ENCODE measurements at regions not wholly inside any gene's neighbourhood (a gene's known extent, or its start where the extent isn't known, plus 50 kb on each side); places are given as distances from the start of the nearest gene placed in this dataset.

GRCh38 chr9:86829496-86830046 lies 117.7 kb downstream of the GAS1 start:
- DNase-seq: no peak

- no peak for DNase-seq
Observed at GRCh38 chr9:86828631-86829030, 118.7 kb downstream of the GAS1 start.

- DNase-seq: no peak
Observed at GRCh38 chr9:86827893-86828292, 119.4 kb downstream of the GAS1 start.

DNA sequence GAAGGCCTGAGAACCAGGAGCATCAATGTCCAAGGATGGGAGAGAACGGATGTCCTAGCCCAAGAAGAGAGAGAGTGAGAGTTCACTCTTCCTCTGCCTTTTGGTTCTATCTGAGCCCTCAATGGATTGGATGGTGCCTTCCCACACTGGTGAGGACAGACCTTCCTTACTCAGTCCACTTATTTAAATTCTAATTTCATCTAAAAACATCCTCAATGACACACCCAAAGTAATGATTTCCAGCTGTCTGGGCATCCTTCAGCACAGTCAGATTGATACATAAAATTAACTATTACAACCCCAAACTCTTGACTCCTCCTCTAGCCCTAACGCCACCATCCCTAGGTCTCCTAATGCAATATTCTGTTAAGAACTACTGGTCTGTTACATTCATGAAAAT lies 122.0 kb downstream of the GAS1 start:
- no peak for DNase-seq

- DNase-seq: no peak
Observed at GRCh38 chr9:86822006-86822801, 125.1 kb downstream of the GAS1 start.

DNA sequence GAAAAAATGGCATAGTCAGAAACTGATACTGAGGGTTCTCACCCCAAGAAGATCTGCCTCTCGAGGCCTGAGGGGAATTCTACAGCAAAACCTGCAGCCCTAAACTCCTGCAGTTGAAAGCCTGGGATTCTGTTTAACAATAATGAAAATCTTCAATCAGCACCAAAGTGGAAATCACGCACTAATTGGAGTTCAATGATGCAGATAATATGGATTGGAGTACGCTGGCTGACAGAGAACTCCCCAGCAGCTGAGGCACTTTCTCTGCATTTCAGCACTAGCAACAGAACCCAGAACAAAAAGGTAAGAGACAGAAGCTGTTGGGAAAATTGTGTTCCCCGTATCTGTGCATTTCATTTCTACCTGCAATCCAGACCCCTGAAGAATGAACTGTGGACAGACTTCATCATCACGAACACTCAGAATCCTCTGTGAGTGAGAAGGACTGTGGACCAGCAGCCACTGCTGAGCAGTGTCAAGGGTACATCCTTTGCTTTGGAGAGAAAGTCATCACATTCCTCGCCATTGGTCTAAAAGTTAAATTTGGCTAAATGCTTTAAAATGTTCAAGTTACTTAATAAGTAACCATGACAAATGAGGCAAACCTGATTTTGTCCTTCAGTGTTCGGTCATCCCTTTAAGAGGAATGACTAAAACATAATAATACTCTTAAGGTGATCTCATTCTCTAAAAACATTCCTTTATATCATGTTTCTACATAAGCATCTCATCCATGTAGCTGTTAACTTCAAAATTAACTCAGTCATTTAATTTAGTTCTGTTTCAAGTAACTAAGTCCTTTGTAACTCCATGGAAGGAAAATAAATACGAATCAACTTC lies 126.1 kb downstream of the GAS1 start:
- no peak for DNase-seq

- DNase-seq: no peak
Observed at GRCh38 chr9:86819552-86819951, 127.8 kb downstream of the GAS1 start.

DNA sequence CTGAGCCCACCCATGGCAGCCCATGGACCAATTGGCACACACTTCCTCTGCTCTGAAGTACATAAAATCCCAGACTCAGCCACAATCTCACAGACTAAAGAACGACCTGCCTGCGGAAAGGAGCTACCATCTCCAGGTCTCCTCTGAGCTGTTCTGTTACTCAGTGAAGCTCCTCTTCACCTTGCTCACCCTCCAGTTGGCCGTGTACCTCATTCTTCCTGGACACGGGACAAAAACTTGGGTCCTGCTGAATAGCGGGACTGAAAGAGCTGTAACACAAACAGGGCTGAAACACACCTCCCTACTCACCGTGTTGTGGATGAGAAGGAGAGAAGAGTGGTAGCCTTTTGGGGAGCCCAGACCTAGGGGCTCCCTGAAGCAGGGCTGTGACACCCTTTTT lies 128.7 kb downstream of the GAS1 start:
- DNase-seq: no peak

- no peak for DNase-seq
Observed at GRCh38 chr9:86816868-86817267, 130.4 kb downstream of the GAS1 start.

- DNase-seq: no peak
Observed at GRCh38 chr9:86816366-86816765, 130.9 kb downstream of the GAS1 start.

GRCh38 chr9:86812616-86813015 lies 134.7 kb downstream of the GAS1 start:
- no peak for DNase-seq

DNA sequence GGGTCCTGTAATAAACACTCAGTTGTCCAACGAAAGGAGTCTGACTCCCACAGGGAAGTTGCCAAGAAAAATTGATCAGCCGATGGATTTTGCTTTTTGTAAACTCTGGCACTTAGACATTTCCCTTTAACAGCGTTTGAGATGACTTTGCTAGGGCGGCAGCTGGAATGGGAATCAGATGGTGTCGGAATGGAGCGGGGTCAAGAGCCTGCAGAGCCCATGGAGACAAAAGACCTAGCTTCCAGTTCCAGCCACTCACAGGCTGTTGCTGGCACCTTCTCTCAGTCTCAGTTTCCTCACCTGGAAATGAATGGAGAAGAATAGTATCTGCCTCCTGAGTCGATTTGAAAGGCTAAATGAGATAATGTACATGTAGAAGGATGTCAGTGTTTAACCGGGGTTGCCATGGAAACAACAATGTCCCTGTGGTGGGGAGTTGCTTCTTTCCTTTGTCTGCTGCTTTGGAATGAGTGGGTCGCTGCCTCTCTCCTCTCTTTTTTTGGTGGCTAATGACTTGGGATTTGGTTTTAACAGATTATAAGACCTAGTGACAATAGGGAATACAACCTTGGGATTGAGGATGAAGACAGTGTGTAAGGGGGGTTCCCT lies 137.4 kb downstream of the GAS1 start:
- DNase-seq: no peak

DNA sequence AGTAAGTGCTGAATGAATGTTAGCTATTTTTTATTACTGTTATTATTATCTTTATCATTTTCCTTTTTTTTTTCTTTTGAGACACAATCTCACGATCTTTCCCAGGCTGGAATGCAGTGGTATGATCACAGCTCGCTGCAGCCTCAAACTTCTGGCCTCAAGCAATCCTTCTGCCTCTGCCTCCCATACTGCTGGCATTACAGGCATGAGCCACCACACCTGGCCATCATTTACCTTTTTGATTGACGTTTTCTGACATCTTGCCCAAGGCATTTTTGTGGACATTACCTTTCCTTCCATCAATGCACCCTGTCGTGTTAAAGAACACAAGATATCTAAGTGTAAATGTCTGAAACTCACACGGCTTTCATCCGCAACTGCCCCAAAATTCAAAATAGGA lies 138.2 kb downstream of the GAS1 start:
- no peak for DNase-seq

DNA sequence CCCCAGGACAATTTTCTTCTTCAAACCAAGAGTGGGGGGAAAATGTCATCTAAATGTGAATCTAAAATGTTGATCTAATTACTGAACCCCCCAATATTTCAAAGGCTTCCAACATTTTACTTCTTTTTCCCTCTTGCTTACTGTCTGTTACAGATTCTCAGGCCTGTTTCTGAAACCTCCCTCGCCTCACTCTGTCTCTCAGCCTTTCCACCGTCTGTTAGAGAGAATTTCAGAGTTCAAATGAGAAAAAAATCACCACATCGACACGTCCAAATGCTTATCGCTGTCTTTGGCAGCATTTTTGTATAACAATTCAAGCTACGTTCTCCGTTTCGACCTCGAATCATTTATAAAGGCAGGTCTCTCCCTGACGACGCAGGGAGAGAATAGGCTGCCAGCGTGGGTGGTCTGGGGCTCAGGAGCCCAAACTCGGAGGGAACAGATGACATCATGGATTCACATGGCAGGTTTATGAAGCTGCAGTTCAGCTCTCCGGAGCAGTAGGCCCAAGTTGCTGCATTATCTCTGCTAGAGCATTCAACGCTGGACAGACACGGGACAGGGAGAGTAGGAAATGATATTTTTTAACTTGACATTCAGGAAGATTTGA lies 139.8 kb downstream of the GAS1 start:
- DNase-seq: no peak

DNA sequence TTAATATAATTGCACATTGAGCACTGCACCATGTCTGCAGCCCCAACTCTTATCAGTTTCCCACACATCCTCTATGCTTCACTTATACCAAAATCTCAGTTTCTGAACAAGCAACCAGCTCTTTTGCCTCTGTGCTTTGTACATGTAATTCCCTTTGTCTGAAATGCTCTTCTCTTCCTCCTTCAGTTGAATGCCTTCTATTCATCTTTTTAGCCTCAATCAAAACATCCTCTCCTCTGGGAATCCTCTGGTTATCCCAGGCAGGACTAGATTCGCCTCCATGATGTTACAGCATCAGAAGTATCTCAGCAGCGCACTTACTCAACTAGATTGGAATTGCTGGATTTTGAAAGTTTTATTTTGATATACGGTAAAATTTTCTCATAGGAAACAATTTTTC lies 143.3 kb downstream of the GAS1 start:
- no peak for DNase-seq

GRCh38 chr9:86802900-86803673 lies 144.2 kb downstream of the GAS1 start:
- no peak for DNase-seq

- no peak for DNase-seq
Observed at GRCh38 chr9:86801246-86801645, 146.1 kb downstream of the GAS1 start.

GRCh38 chr9:86800681-86801080 lies 146.6 kb downstream of the GAS1 start:
- DNase-seq: no peak

- DNase-seq: no peak
Observed at GRCh38 chr9:86798966-86799365, 148.3 kb downstream of the GAS1 start.

DNA sequence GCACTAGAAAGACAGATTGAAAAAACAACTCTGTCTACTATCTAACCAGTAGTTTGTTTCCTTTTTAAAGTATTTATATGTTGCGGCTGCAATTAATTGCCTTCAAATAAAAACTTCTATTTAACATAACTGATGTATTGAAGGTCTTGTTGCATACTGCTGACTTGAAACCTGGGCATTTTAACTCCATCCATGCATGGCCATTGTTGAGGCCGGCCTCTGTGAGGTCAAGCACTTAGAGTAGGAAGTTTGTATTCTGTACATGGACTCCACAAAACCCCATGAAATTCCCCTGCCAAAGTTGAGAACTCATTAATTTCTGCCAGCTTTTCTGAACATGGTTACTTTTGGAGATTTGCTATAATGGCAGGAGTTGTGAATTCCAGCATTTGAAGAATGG lies 150.6 kb downstream of the GAS1 start:
- DNase-seq: no peak

DNA sequence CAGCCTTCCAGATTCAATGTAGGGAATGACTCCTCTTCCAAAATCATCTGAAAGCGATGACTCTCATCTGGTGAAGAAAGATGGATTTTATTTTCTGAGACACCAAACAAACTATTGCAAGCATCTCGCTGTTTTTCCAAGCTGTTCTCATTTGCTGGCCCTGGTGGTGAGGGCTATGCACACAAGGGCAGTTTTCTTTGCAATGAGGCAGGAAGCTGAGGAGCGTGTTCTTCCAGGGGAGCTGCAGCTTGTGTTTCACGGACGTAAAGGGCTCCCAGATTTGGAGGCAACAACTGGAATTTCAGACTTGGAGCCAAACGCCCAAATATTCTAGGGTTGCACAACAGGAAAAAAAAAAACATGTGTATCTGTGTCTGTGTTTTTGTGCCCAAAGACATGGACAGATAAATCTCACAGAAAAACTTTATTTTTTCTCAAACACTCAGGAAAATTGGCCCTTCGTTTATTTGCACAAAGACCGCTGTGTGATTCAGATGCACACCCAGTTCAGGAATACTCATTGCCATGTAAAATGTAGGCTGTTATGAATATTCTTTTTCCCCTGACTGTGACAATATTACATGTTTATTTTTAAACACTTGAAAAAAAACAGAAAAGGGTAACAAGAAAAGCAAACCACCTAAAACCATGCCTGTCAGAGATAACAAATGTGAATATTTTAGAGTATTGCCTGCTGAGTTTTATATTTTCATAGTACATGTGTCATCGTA lies 151.3 kb downstream of the GAS1 start:
- no peak for DNase-seq

DNA sequence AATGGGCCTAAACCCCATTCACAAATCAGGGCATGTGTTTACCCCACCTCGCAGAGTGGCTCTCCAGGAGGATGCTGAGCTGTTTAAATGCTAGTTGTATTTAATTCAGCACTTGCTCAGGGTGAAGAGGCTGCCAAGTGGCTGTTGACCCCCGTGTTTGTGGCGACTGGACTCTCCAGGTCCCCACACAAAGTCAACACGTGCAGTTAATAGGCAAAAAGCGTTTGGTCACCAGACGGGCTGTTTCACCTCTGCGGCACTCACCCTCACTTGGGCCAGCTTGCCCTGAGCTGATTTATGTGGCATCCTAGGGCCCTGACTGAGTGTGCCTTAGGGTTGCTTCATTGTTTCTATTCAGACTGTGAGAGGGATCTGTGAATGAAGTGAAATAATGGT lies 152.3 kb downstream of the GAS1 start:
- DNase-seq: no peak
